HG03342 (cell line): ENCODE measurements at regions not wholly inside any gene's neighbourhood (a gene's known extent, or its start where the extent isn't known, plus 50 kb on each side); places are given as distances from the start of the nearest gene placed in this dataset.
"Not testable (repeated sequence)": the region's sequence is repeated elsewhere in the genome, so short reads cannot be mapped to it uniquely, and the experiment has no call there.

Source experiments
- ATAC-seq: cut with Tn5 transposase; IDR thresholded peaks from one replicate; pipeline ENCODE4 v1.9.1; 2021; ENCODE audit warnings: mild to moderate bottlenecking, moderate library complexity; ENCODE audit not compliant: unreplicated experiment

DNA sequence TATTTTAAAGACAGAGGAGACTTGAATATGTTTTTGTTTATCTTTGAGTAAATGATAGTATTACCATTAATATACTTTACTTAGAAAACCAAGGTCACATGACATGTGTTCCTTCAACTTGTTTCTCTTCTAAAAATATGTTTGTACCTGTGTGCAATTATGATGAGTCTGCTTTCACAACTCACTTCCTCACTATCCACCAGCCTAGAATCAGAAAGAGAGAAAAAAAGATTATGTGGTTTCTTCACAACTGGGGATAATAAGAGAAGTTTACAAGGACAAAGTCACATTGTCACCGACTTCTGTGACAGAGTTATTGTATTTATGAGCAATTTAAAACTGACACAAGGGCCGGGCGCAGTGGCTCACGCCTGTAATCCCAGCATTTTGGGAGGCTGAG, 1112.1 kb downstream of the RPA4 start:
- no peak for ATAC-seq

- ATAC-seq = no peak
These were observed 1145.0 kb downstream of the RPA4 start for GRCh38 chrX:98028691-98029090.

DNA sequence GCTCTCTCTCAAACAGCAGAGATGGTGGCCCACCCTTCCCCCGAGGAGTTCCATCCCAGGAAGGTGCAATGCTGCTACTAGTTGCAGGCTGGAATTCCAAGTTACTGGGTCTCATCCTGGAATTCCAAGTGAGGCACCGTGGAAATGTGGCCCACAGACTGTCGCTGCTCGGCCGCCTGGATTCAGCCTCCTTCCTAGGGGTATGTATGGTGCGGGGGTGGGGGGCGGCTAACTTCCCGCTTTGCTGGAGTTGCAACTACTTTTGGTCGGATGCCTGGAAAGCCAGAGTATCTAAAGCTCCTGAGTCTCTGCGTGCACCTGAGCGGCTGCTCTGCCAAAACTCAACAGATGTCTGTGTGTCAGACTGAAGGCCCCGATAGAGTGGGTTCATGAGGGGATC, 1146.2 kb downstream of the RPA4 start:
- ATAC-seq = no peak

DNA sequence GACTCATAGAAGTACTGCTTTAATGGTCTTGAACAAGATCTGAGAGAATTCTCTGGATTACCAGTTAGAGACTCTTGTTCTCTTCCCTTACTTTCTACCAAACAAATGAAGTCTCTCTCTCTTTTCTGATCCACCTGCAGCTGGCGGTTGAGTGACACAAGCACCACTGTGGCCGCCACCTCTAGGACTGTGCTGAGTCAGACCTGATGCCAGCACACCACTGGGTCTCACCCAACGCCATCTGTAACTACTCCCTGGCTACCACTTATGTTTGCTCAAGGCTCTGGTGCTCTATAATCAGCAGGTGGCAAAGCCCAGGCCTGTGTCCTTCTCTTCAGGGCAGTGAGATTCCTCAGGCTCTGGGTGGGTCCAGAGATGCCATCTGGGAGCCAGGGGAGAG, 1173.5 kb downstream of the RPA4 start:
- no peak for ATAC-seq

DNA sequence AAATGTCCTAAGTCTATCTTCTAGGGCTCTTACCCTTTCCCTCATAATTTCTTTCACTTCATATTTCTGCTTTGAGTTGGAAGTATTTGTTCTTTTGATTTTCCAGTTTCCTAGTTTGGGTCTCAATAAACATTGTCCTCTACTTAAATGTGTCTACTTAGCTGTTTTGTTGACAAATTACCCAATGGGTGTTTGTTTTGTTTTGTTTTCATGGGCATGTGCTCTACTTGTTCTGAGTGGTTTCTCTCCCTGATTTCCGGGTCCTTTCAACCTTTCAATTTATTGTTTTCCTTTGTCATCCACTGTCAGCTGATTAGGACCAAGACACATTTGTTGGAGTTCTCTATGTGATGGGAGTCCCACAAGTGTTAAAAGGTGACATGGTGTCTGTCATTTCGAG, 1181.4 kb downstream of the RPA4 start:
- ATAC-seq = no peak

DNA sequence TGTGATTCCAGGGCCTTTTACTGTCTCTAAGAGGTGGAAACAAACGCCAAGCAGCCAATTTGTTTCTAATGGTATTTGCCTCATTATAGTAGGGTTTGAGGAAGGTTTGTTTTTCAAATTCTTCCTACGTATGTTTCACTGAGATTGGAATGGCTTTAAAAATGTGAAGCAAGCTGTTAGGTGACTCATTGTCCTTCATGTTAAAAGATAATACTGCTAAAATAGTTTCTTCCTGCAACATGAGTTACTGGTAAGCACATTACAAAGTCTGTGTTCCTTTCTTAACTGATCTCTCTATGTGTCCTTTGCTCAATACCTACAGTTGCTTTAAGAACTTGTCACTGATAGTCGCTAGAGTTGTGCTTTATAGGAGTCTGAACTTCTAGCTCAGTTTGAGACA, 1183.9 kb downstream of the RPA4 start:
- ATAC-seq = no peak

- ATAC-seq = no peak
These were observed 1184.4 kb downstream of the RPA4 start for GRCh38 chrX:98068024-98068580.

DNA sequence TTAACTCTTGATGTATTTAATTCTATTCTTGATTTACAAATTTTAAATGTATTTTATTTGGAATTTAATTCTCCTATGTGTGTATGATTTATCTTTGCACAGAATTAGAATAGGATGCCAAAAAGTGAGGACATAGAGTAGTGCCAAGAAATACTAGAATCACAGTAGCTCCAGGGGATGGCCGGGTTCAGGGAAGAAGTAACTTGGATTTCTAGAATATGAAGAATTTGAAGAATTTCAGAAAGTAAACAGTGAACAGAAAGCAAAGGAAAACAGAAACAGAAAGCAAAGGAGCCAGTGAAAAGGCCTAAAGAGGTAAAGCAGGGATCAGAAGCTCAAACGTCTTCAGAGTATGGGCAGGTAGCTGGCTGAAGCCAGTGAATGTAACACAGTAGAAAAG, 1187.6 kb downstream of the RPA4 start:
- ATAC-seq = no peak

- ATAC-seq = no peak
These were observed 1193.7 kb downstream of the RPA4 start for GRCh38 chrX:98077440-98077839.

DNA sequence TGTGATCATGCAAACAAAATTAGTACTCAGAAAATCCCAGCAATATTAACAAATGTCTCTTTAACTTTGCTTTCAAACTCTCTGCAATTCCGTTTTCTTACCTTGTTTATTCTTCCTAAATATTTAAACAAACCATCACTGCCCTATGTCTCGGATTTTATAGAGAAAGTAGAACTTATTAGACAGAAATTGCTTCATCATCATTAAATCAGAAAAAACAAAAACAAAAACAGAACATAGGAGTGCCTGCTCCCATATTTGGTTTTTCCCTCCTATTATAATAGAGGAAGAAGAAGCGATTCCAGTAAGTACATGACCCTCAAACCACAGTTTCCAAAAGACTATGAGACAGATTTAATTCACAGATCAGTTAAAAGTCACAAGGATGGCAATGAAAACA, 1228.0 kb downstream of the RPA4 start:
- no peak for ATAC-seq

GRCh38 chrX:98114021-98114420, 1230.3 kb downstream of the RPA4 start:
- no peak for ATAC-seq

GRCh38 chrX:98141466-98141865, 1257.8 kb downstream of the RPA4 start:
- no peak for ATAC-seq

DNA sequence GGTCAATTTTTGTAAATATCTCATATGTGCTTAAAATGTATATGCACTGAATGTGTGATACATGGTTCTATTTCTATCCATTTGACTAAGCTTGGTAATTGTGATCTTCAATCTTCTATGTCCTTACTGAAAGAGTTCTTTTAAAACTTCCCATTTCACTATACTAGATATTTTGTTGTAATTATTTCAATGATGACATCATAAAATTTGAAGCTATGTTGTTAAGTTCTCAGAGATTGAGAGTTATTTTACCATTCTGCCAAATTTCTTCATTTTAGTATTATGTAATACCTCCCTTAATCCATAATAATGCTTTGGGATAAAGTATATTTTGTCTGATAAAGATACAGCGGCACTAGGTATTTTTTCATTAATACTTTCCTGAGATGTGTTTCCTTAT, 1307.3 kb downstream of the RPA4 start:
- no peak for ATAC-seq

DNA sequence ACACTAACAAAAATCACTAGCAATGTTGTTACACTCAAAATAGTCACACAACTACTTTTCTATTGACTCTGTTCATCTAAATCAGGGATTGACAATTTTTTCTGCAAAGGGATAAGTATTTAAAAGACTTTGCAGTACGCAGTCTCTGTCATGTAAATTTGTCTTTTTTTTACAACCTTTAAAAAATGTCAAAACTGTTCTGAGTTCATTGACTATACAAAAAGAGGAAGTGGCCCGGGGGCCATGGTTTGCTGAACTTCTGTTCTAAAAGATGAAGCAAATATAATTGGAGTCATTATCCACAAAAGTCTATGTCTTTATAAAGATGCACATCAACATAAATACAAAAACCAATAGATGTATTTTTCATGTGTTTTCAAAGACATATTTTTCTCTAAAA, 1310.3 kb downstream of the RPA4 start:
- no peak for ATAC-seq

DNA sequence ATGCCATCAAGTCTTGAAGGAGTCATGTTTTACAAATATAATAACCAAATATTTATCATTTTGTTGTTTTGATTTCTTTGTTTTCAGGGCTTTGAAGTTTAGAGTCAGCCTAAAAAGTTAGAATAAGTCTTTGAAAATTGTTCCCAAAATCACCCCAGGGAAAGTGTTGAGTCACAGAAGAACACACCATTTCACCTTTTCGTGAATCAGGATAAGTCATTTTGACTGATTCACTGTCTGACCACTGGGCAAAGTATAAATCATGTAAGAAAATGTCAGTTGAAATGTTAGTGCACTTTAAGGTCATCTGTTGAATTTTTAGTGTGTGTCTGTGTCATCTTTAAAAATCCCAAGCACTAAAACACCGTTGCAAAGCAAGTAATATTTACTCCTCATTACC, 1320.1 kb downstream of the RPA4 start:
- ATAC-seq = no peak

GRCh38 chrX:98207947-98208346, 1324.2 kb downstream of the RPA4 start:
- no peak for ATAC-seq

GRCh38 chrX:98231003-98231402, 1347.3 kb downstream of the RPA4 start:
- no peak for ATAC-seq

GRCh38 chrX:98240061-98240460, 1356.4 kb downstream of the RPA4 start:
- ATAC-seq = not testable (repeated sequence)

GRCh38 chrX:98263135-98263534, 1379.4 kb downstream of the RPA4 start:
- no peak for ATAC-seq

- ATAC-seq = no peak
These were observed 1406.0 kb downstream of the RPA4 start for GRCh38 chrX:98289726-98290125.

DNA sequence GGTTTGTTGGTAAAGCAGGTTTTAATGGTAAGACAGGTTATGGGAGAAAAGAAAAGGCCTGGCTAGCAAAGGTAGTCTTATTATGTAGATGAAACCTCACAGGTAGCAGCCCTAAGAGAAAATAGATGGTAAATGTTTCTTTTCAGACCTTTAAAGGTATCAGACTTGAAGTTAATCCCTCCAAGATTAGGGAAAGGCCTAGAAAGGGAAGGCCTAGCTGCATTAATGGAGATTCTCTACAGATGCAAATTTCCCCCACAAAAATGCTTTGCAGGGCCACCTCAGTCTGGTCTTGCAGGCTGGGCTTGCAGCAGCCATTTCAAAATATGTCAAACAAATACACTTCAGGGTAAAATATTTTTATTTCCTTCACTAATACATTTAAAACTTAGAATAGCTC, 1410.6 kb downstream of the RPA4 start:
- no peak for ATAC-seq

DNA sequence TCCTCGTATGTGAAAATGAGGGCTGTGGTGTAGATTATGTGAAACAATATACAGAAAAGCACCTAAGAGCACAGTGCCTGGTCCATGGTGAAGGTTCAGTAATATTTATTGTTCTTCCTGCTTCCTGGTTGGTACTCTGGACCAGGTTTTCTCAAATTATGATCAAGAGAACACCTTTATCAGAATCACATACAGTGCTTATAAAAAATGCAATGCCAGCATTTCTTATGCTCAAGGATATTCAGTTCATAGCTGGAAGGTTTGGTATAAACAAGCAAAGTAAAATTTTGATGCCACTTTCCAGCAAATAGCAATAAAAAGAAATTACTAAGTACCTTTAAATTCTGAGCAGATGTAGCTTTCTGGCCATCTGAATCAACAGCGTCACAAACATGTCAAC, 1412.4 kb downstream of the RPA4 start:
- no peak for ATAC-seq

DNA sequence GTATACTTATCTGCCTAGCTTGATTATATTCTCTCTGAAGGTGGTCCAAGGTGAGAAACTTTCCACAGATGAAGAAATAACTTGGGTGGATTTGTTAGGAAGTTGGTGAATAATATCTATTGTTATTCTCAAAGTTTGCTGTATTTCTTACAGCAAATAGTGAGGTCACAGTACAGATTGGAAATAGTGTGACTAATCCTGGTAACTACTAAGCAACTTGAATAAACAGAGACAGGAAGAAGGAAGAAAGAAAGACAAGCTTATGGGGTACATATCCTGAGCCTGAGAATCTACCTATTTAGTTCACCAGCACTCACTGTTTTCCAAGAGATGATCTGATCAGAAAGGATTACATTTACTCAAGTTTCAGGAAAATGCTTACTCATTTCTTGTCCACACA, 1416.1 kb downstream of the RPA4 start:
- ATAC-seq = no peak

DNA sequence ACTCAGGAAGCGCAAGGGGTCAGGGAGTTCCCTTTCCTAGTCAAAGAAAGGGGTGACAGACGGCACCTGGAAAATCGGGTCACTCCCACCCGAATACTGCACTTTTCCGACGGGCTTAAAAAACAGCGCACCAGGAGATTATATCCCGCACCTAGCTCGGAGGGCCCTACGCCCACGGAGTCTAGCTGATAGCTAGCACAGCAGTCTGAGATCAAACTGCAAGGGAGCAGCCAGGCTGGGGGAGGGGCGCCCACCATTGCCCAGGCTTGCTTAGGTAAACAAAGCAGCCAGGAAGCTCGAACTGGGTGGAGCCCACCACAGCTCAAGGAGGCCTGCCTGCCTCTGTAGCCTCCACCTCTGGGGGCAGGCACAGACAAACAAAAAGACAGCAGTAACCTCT, 1416.8 kb downstream of the RPA4 start:
- not testable (repeated sequence) for ATAC-seq
